Astrocyte of the spinal cord (primary cell): ENCODE measurements at regions not wholly inside any gene's neighbourhood (a gene's known extent, or its start where the extent isn't known, plus 50 kb on each side); places are given as distances from the start of the nearest gene placed in this dataset.

ENCODE experiments used
- DNase-seq: peaks from one replicate; pipeline ENCODE4 v3.0.0; 2011; ENCODE audit warnings: low read depth, low spot score
- H3K4me3 ChIP-seq: 2 replicates; pipeline ENCODE4 v1.5.1; 2011; ENCODE audit warnings: low read depth, mild to moderate bottlenecking, low read length, moderate library complexity
- in situ Hi-C: cut with HindIII; loops from 2 replicates; pipeline ENCODE4 v1.10.0; 2017; ENCODE audit warnings: low sequenced_read_pairs
- TF ChIP-seq, protein P1 (sequence below): IDR thresholded peaks from 2 replicates; pipeline ENCODE4 v1.5.1; 2012; ENCODE audit warnings: low read depth, mild to moderate bottlenecking, low read length, inconsistent platforms

DNA sequence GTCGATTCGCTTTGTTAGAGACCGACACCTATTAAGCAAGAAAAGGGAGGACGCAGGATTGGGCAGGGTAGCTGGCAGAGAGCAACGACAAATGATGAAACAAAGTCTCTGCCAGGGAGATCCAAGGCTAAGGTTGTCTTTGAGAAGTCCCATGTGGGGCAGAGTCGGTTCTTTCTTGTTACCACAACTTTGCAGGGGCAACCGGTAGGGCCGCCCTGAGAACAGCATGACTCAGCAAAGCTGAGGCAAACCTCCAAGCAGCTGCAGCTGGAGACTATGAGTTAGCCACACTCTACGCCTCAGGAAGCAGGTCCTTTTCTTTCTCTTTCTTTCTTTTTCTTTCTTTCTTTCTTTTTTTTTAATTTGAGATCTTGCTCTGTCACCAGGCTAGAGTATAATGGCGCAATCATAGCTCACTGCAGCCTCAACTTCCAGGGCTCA is 452.3 kb upstream of the ID2 start:
- TF ChIP-seq, protein P1, sequence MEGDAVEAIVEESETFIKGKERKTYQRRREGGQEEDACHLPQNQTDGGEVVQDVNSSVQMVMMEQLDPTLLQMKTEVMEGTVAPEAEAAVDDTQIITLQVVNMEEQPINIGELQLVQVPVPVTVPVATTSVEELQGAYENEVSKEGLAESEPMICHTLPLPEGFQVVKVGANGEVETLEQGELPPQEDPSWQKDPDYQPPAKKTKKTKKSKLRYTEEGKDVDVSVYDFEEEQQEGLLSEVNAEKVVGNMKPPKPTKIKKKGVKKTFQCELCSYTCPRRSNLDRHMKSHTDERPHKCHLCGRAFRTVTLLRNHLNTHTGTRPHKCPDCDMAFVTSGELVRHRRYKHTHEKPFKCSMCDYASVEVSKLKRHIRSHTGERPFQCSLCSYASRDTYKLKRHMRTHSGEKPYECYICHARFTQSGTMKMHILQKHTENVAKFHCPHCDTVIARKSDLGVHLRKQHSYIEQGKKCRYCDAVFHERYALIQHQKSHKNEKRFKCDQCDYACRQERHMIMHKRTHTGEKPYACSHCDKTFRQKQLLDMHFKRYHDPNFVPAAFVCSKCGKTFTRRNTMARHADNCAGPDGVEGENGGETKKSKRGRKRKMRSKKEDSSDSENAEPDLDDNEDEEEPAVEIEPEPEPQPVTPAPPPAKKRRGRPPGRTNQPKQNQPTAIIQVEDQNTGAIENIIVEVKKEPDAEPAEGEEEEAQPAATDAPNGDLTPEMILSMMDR, result peak; percentile 12
- DNase-seq, result peak; percentile 86
- no peak overlapping the region for H3K4me3 ChIP-seq
- in situ Hi-C loops, result no loop called here

DNA sequence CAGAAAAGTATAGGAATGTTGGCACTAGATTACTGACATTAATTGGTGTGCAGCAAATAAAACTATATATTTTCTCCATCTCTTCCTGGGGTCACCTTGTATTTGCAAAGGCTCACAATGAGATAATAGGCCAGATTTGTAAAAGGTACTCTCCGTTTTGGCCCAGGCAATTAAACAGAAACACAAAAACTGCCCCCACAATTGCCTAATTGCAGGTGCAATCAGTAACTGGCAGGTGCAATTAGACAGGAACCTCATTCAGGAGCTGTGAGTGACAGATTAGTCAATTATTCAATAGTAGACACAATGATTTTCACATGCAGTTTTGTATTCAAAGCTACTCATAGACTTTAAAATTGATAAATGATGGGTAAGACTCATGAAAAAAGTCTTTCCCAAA is 451.4 kb upstream of the ID2 start:
- in situ Hi-C loops, result no loop called here
- no peak for DNase-seq
- TF ChIP-seq, protein P1, result no peak
- no peak overlapping the region for H3K4me3 ChIP-seq

DNA sequence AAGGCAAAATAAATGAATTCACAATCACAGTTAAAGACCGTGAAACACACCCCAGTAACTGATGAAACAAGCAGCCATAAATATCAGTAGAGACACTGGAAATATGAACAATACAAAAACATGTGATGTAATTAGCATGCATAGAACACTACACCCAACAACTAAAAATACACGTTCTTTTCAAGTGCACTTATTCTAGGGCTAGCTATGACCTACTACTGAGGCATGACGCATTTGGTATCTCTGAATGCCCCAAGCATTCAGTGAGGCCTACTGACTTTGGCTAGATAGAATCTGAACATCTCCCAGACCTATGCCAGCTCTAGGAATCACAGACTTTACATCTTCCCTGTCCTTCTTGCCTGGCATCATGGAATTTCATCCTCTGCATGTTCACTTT is 450.0 kb upstream of the ID2 start:
- no peak for DNase-seq
- H3K4me3 ChIP-seq, result no peak overlapping the region
- in situ Hi-C loops, result no loop called here
- TF ChIP-seq, protein P1, result no peak

DNA sequence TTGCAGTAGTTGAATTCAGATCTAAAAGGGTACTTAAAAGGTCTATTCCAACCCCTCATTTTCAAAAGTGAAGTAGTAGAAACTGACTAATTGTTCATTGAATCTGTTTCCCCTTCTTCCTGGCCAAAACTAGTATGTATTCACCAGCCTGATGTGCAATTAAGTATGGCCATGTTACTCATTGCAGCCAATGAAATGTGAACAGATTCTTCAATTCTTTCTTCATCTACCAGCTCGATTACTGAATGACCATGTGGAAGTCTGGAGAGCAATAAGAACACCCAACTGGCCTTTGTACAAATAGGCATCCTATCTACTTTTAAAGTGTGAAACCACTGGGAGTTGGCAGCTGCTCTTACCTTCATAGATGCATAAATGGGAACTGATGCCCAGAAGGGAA is 449.0 kb upstream of the ID2 start:
- TF ChIP-seq, protein P1, result no peak
- no peak overlapping the region for H3K4me3 ChIP-seq
- no peak for DNase-seq
- in situ Hi-C loops, result no loop called here

DNA sequence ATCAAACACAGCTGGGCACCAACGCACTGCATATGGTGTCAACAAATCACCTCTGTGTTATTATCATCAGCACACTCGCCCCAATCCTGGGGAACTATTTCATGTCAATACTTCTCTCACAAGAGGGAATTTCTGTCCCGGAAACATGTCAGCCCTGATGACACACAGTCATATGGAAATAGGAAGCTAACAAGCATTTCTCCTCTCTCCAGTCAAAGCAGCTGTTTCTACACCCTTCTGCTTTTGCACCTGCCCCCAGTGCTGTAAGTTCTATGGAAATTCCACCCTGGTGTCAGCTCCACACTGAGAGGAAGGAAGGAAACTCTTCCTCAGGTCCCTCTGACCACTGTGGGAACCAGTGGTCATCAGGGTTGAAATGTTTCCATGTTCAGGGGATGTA is 447.6 kb upstream of the ID2 start:
- in situ Hi-C loops, result no loop called here
- TF ChIP-seq, protein P1, result no peak
- no peak for DNase-seq
- H3K4me3 ChIP-seq, result no peak overlapping the region

DNA sequence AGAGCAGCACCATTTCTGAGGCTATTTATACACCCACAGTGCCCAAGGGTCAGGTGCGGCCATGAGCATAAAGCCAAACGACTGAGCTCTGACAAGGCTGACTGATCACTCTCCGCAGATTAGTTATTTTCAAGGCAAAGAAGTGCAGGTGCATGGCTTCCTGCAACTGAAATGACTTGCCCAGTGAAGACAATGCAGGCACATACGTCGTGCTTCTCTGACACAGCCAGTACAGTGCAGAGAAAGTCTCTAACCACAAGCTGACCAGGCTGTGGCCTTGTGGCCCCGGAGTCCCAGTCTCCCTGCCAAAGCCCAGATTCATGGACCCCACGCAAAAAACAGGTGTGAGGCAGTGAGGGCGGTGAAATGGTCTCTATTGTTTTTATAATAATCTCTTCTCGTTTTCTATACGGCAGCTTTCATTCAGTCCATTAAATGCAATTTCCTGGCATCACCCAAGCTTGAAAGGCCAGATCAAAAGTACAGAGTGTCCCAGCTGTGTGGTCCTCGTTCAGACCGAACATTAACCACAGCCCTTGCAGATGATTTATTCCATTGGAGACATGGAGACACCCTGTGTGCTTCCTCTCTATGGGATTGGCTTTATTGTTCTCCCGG is 447.0 kb upstream of the ID2 start:
- no peak overlapping the region for H3K4me3 ChIP-seq
- no peak for DNase-seq
- TF ChIP-seq, protein P1, result no peak
- in situ Hi-C loops, result no loop called here
